ENCODE measurements at regions not wholly inside any gene's neighbourhood (a gene's known extent, or its start where the extent isn't known, plus 50 kb on each side); places are given as distances from the start of the nearest gene placed in this dataset.

- TF ChIP-seq ETS1 (IDR thresholded peaks at IDR 0.05) (no peak), EZH2 (IDR thresholded peaks at IDR 0.05; ENCODE audit: low read depth, unreplicated experiment) (no peak), ZNF114 (CRISPR knock-in tag; IDR thresholded peaks at IDR 0.05) (no peak), JUNB (IDR thresholded peaks at IDR 0.05; ENCODE audit: unreplicated experiment) (no peak), CTCF (conservative IDR thresholded peaks at IDR 0.05; ENCODE audit: low read depth in 2 of 2) (no peak), EZH2phosphoT487 (IDR thresholded peaks at IDR 0.05; ENCODE audit: unreplicated experiment) (no peak), STAT1 (IDR thresholded peaks at IDR 0.05; ENCODE audit: unreplicated experiment) (no peak), POLR2AphosphoS5 (IDR thresholded peaks at IDR 0.05; ENCODE audit: low read depth) (no peak)
These were observed 375.3 kb downstream of the BRINP1 start (continued) for GRCh38 chr9:118993965-118994364.

GRCh38 chr9:119002491-119002890, 366.7 kb downstream of the BRINP1 start:
- ATAC-seq (no peak), DNase-seq (ENCODE audit: low spot score) (no peak)
- H3K4me1 ChIP-seq (ENCODE audit: insufficient read depth), result no peaks in the 10 kb centered on the region
- no peaks in the 10 kb centered on the region for H3F3A ChIP-seq (replicated peaks; ENCODE audit: low read depth)
- Mint-ChIP-seq H3K27me3 (ENCODE audit: insufficient read depth, low read depth, poor library complexity) (no peaks in the 10 kb centered on the region), H3K9me3 (no peaks in the 10 kb centered on the region), H3K36me3 (ENCODE audit: low read depth) (no peaks in the 10 kb centered on the region), H3K4me1 (peaks cover 6% of the 10 kb centered on the region), H3K4me3 (no peak overlapping the region), H3K27ac (no peak overlapping the region)
- no peaks in the 10 kb centered on the region for H3K27me3 ChIP-seq (ENCODE audit: insufficient read depth)
- no peaks in the 10 kb centered on the region for H3K36me3 ChIP-seq (ENCODE audit: insufficient read depth)
- no peak overlapping the region for H3K4me3 ChIP-seq
- H3K27ac ChIP-seq (ENCODE audit: low read depth), result no peak overlapping the region
- no peak overlapping the region for H3K4me2 ChIP-seq
- H3K79me2 ChIP-seq (replicated peaks; ENCODE audit: insufficient read depth), result no peaks in the 10 kb centered on the region
- no peaks in the 10 kb centered on the region for H4K20me1 ChIP-seq (replicated peaks; ENCODE audit: insufficient read depth)
- no peak overlapping the region for H2AFZ ChIP-seq
- no peak for TF ChIP-seq CREB1 (CRISPR knock-in tag; IDR thresholded peaks at IDR 0.05; ENCODE audit: low read depth)
- no peak for TF ChIP-seq REST (IDR thresholded peaks at IDR 0.05; ENCODE audit: unreplicated experiment)
- no peak for TF ChIP-seq STAT1 (IDR thresholded peaks at IDR 0.05; ENCODE audit: unreplicated experiment)
- TF ChIP-seq CTCF (conservative IDR thresholded peaks at IDR 0.05; ENCODE audit: low read depth in 2 of 2), result no peak
- H3K9me2 ChIP-seq (ENCODE audit: insufficient read depth), result no peaks in the 10 kb centered on the region

All from GM23338 (cell line).